Fibroblast of gingiva (primary cell): ENCODE measurements at regions not wholly inside any gene's neighbourhood (a gene's known extent, or its start where the extent isn't known, plus 50 kb on each side); places are given as distances from the start of the nearest gene placed in this dataset.
A peak's percentile ranks its signal among the peaks of the same experiment; 100 is the strongest.

Experiments
- DNase-seq: peaks from one replicate; pipeline ENCODE4 v3.0.0-alpha.2; 2011; ENCODE audit warnings: low read depth

GRCh38 chr2:6474161-6475140 lies 391.3 kb downstream of the CMPK2 start:
- no peak for DNase-seq

GRCh38 chr2:6475155-6475940 lies 390.4 kb downstream of the CMPK2 start:
- DNase-seq = no peak

GRCh38 chr2:6480514-6480913 lies 385.2 kb downstream of the CMPK2 start:
- DNase-seq = no peak

- no peak for DNase-seq
These were observed 383.5 kb downstream of the CMPK2 start for GRCh38 chr2:6482256-6482655.

DNA sequence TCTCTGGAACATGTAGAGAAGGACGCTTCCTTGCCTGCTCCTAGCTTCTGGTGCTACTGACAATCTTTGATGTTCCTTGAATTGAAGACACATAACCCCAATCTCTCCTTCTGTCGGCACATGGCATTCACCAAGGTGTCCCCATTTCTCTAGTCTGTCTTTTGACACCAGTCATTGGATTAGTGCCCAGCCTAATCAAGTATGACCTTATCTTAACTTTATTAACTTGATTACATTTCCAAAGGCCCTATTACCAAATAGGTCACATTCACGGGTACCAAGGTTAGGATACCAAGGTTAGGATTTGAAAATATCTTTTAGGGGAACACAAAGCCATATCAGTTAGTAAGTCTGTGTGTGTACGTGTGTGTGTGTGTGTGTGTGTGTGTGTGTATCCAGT lies 377.9 kb downstream of the CMPK2 start:
- no peak for DNase-seq

GRCh38 chr2:6492573-6492972 lies 373.1 kb downstream of the CMPK2 start:
- DNase-seq = no peak

DNA sequence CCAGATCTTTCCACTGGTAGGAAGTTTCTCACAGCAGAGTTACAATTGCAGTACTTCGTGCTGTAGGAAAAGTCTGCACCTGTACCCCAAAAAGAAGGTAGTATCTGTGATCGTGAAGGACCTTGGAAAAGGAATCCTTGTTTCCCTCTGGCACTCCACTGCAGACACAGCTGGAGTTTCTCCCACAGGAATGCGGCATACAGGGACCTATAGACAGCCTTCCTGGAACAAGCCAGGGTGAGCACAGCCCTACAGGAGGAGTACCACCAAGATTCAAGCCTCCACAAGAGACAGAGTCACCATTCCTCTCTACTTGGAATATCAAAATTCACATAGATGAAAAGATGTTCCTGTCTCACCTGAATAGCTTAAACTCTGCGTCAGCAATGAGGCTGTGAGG lies 372.4 kb downstream of the CMPK2 start:
- DNase-seq = no peak

- no peak for DNase-seq
These were observed 372.0 kb downstream of the CMPK2 start for GRCh38 chr2:6493669-6494068.

DNA sequence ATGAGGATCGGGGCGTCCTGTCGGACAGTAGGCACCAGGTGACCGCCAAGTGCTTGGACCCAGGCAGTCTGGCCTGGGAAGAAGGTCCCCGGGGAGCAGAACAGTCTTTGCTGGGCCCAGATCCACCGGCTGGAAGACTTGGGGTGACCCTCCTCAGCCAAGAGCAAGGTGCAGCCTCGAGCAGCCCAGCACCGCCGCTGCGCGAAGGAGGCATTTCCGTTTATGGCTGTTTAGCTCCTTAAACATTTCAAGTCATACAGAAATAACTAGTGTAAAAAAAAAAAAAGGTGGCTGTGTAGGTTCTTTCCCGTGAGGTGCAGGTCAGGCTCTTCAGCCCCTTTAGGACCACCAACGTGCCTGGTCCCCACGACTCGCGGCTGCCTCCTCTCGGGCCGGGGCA lies 370.2 kb downstream of the CMPK2 start:
- DNase-seq = no peak

DNA sequence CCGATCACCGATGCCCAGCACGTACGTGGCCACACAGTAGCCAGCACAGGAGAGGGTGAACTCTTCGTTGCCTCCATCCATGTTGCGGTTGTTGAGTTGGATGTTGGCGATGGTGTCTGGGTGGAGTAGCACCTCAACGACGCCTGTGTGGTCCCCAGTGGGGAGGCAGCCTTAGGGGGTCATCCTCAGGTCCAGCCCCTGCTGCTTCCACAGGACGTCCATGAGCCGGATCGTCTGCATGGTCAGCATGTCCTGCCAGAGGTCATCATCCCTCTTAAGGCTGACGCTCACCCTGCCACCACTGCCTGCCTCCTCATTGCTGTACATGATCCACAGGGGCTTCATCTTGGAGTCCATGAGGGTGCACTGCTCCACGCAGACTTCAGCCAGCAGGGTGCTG lies 369.3 kb downstream of the CMPK2 start:
- no peak for DNase-seq

DNA sequence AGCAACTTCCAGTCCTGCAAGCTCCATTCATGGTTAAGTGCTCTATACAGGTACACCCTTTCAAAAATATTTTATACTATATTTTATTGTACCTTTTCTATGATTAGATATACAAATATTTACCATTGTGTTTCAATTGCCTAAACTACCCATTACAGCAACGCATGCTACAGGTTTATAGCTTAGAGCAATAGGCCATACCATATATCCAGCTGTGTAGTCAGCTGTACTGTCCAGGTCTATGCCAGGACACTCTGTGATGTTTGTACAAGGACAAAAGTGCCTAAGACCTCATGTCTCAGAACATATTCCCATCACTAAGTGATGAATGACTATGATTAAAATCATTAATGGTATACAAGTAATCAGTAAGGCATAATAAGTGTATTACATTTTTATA lies 368.7 kb downstream of the CMPK2 start:
- DNase-seq = no peak

GRCh38 chr2:6498841-6499240 lies 366.9 kb downstream of the CMPK2 start:
- DNase-seq = no peak

DNA sequence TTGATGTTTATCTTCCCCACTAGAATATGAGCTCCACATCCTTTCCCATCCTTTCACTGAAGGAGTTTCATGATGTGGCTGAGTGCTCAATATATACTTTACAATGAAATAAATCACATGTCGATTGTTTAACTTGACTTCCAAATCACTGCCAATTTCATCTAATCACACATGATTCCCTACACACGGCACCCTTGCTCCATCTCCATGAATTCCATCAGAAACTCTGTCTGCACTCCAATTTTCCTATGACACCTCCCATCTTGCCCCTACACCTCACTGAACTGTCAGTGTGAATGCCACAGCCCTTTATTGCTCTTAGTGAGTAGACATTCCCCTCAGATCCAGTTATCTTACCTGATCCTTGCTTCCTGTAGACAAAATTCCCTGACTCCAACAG lies 366.0 kb downstream of the CMPK2 start:
- DNase-seq = no peak

DNA sequence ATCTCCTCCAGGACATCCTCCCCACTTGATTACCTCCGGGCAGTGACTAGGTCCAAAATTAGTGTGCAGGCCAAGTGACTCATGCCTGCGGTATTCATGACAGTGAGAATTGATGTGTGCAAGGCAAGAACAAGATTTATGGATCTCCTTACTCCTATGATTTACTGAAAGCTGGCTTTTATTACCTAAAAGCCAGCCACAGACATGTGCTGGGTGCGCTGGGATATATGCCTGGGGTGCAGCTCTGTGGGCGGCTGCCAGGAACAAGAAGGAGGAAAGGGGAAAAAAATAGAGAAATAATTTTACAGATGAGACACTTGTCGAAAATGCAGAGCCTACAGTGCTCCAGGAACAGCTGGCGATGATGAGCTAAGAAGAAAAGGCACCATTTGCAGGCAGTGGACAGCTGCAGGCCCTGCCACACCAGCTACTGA lies 359.3 kb downstream of the CMPK2 start:
- peak; percentile 57 for DNase-seq

DNA sequence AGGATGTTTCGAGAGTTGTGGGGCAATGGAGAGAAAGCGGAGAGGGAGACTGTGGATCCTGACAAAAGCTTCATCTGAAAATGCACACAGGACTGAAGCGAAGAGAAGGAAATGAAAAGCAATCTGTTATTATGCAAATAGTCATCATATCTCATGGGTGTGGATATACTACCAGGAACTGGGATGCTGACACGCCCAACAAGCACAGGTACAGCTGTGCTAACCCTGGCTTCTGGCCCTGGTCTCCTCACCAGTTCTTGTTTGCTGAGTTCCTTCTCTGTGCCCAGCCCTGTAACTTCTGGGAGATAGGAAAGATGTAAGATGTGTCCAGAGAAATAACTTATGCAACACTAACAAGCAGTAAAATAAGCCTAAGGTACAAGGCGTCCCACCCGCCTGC lies 358.8 kb downstream of the CMPK2 start:
- no peak for DNase-seq

GRCh38 chr2:6510532-6510931 lies 355.2 kb downstream of the CMPK2 start:
- peak; percentile 1 for DNase-seq

DNA sequence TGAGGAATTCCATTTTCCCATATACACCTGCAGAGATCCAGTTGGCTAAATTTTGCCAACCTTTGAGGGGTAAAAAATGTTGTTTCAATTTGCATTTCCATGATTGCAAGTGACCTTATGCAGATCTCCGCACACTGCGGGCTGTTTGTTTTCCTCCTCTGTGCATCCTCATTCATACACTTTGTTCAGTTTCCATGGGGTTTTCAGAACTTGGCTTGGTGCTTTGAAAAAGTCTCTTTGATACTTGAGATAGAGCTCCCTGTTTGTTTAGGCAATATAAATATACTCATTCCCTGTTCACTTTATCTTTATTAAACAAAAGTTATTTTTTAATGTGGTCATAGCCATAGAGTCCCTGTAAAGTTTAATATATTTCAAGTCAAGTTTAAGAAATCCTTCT lies 353.1 kb downstream of the CMPK2 start:
- DNase-seq = no peak

DNA sequence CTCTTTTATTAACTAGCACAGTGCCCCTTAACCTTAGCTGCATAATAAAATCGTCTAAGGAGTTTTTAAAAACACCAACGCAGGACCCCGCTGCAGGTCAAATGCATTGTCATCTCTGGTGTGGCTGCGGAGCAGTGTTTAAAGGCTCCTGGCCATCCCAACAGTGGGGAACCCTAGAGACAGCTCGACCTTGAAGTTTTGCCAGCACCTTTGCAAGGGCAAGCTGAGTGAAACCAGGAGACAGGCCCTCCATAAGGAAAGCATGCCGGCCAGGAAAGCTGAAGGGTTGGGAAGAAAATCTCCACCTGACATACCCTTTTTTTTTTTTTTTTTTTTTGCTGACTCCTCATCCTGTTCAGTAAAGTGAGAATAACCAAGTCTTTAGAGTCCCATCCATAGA lies 349.0 kb downstream of the CMPK2 start:
- no peak for DNase-seq

- DNase-seq = no peak
These were observed 347.3 kb downstream of the CMPK2 start for GRCh38 chr2:6518361-6518760.

DNA sequence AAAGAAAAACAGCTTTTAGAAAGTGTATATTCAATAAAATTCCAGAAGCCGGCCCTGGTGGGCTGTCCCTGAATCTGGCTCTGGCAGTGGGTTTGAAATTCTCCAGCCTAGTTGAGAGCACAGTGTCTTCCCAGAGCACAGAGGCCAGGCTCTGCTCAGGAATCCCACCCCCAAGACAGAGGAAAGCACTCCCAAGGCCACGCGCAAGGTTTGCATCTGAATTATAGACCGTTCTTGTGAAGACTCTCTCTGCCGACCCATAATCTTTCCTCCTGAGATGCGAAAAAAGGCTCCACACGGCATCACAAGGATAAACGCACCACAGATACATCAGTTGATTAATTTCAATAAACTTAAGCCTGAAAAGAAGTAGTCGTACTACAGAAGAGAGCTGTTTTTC lies 342.2 kb downstream of the CMPK2 start:
- DNase-seq = no peak

GRCh38 chr2:6524691-6525474 lies 340.8 kb downstream of the CMPK2 start:
- DNase-seq = no peak

- no peak for DNase-seq
These were observed 340.2 kb downstream of the CMPK2 start for GRCh38 chr2:6525475-6525964.
